Spleen (tissue), 8 donors: ENCODE measurements at regions not wholly inside any gene's neighbourhood (a gene's known extent, or its start where the extent isn't known, plus 50 kb on each side); places are given as distances from the start of the nearest gene placed in this dataset.

Experiments
- DNase-seq: peaks from one replicate; pipeline ENCODE4 v3.0.0-alpha.2; 2020
- H3K27ac ChIP-seq, 8 donors: fragments of 200-600 bp; sonication (generic) in 7 of 8; 1 replicate in 4 of 8; 2 replicates in 4 of 8; pipeline versions ENCODE4 v1.5.0 to v1.8.0; 2016 to 2021; ENCODE audit warnings: inconsistent platforms in 4 of 8, mild to moderate bottlenecking in 4 of 8, moderate library complexity in 1 of 8
- H3K27me3 ChIP-seq, 7 donors: fragments of 200-600 bp; sonication (generic) in 6 of 7; replicated peaks in 1 of 7; 1 replicate in 4 of 7; 2 replicates in 3 of 7; pipeline versions ENCODE4 v1.5.0 to v1.8.0; 2016 to 2021; ENCODE audit warnings: inconsistent platforms in 3 of 7, mild to moderate bottlenecking in 1 of 7
- H3K36me3 ChIP-seq, 6 donors: fragments of 200-600 bp; sonication (generic) in 5 of 6; 1 replicate in 4 of 6; 2 replicates in 2 of 6; pipeline versions ENCODE4 v1.5.0 to v1.8.0; 2016 to 2021; ENCODE audit warnings: inconsistent platforms in 2 of 6
- H3K4me1 ChIP-seq, 6 donors: fragments of 200-600 bp; sonication (generic) in 5 of 6; 1 replicate in 3 of 6; 2 replicates in 3 of 6; pipeline versions ENCODE4 v1.5.0 to v1.8.0; 2016 to 2021; ENCODE audit warnings: inconsistent platforms in 3 of 6
- H3K4me3 ChIP-seq, 8 donors: fragments of 200-600 bp; sonication (generic) in 7 of 8; 1 replicate in 4 of 8; 2 replicates in 4 of 8; pipeline versions ENCODE4 v1.5.0 to v1.8.0; 2016 to 2021; ENCODE audit warnings: inconsistent platforms in 4 of 8, mild to moderate bottlenecking in 4 of 8, moderate library complexity in 2 of 8
- H3K9me3 ChIP-seq, 8 donors: fragments of 200-600 bp; sonication (generic) in 7 of 8; 1 replicate in 4 of 8; 2 replicates in 4 of 8; pipeline versions ENCODE4 v1.5.0 to v1.8.0; 2016 to 2021; ENCODE audit warnings: inconsistent platforms in 4 of 8
- CTCF ChIP-seq, 11 experiments: fragments of 200-600 bp in 7 of 11; fragments of 450-650 bp in 4 of 11; sonication (generic) in 4 of 11; IDR thresholded peaks in 8 of 11; conservative IDR thresholded peaks in 3 of 11; 1 replicate in 7 of 11; 2 replicates in 4 of 11; pipeline versions ENCODE4 v1.4.0 to v1.8.0; 2016 to 2021; ENCODE audit warnings: antibody characterized with exemption in 11 of 11, inconsistent platforms in 4 of 11, mild to moderate bottlenecking in 1 of 11
- POLR2A ChIP-seq, 3 donors: fragments of 450-650 bp; IDR thresholded peaks; one replicate each; pipeline ENCODE4 v1.5.1; 2017; ENCODE audit warnings: antibody characterized with exemption in 3 of 3, mild to moderate bottlenecking in 1 of 3
- POLR2AphosphoS5 ChIP-seq, 3 donors: sonication (generic); formaldehyde crosslinking; IDR thresholded peaks; one replicate each; pipeline ENCODE4 v1.5.1; 2017; ENCODE audit warnings: antibody characterized with exemption in 3 of 3
- intact Hi-C: fragments of 100-400 bp; cut with DNase I; formaldehyde crosslinking; loops from one replicate; pipeline ENCODE4 v1.15.0; 2023; ENCODE audit warnings: low total_unique reads
- donor health status: DM: no; HTN: no; CAD: no; lungs with moderate emphysema.
- donor health status: DM: no; HTN: no; CAD: no.
- donor health status: DM: no; HTN: no; CAD: no.
- donor health status: DM: yes; HTN: yes; CAD: no.

- peaks cover 0 to 13% (median 5%) of the 10 kb centered on the region in 6 donors for H3K4me1 ChIP-seq
- H3K9me3 ChIP-seq: peaks cover 0 to 1% (median 0%) of the 10 kb centered on the region in 8 donors
- H3K27ac ChIP-seq: no peak overlapping the region
- intact Hi-C loops: no loop called here
- H3K36me3 ChIP-seq: no peaks in the 10 kb centered on the region
- TF ChIP-seq POLR2AphosphoS5 (IDR thresholded peaks at IDR 0.05) (no peak), CTCF (IDR thresholded peaks at IDR 0.05 in 8 of 11, conservative IDR thresholded peaks at IDR 0.05 in 3 of 11) (no peak), POLR2A (IDR thresholded peaks at IDR 0.05) (no peak)
- no peaks in the 10 kb centered on the region for H3K27me3 ChIP-seq
- H3K4me3 ChIP-seq: no peak overlapping the region
- DNase-seq: no peak
Measured at GRCh38 chr1:232899839-232900238, 50.6 kb upstream of the NTPCR start.
